BE2C (cell line): ENCODE measurements at regions not wholly inside any gene's neighbourhood (a gene's known extent, or its start where the extent isn't known, plus 50 kb on each side); places are given as distances from the start of the nearest gene placed in this dataset.
A peak's percentile ranks its signal among the peaks of the same experiment; 100 is the strongest.
"Not testable (repeated sequence)": the region's sequence is repeated elsewhere in the genome, so short reads cannot be mapped to it uniquely, and the experiment has no call there.

Experiments used
- DNase-seq: peaks from one replicate; pipeline ENCODE4 v3.0.0-alpha.2; 2020
- H3K27me3 ChIP-seq: fragments of 250-450 bp; sonication (Bioruptor Pico); 2 replicates; pipeline ENCODE4 v1.5.1; 2020; ENCODE audit warnings: mild to moderate bottlenecking
- H3K36me3 ChIP-seq: fragments of 250-450 bp; sonication (Bioruptor Pico); 2 replicates; pipeline ENCODE4 v1.5.1; 2020; ENCODE audit warnings: mild to moderate bottlenecking
- H3K4me1 ChIP-seq: fragments of 250-450 bp; sonication (Bioruptor Pico); 2 replicates; pipeline ENCODE4 v1.5.1; 2020
- H3K4me3 ChIP-seq: 2 replicates; pipeline ENCODE4 v1.5.1; 2011; ENCODE audit warnings: low read depth, low read length
- H3K9me3 ChIP-seq: fragments of 250-450 bp; sonication (Bioruptor Pico); 2 replicates; pipeline ENCODE4 v1.5.1; 2020
- TF ChIP-seq, protein P1 (sequence below): IDR thresholded peaks from 2 replicates; pipeline ENCODE4 v1.5.1; 2012; ENCODE audit warnings: mild to moderate bottlenecking, low read depth, low read length

DNA sequence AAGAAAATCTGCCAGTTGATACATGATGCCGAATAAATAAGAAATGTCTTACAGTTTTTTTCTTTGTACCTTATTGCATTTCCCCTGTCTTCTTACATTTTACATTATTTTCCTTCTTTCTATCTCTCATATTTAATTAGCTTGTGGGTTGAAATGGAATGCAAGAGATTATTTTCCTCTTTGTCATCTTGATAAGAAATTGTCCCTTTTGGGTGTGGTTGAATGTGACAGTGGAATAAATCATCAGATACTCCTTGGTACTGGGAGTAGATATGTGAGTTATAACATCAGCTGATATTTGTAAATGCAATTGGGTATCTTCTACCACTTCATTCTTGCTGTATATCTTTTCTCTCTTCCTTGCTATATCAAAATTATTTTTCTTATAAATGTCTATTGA lies 997.4 kb downstream of the RAPGEF2 start:
- no peak overlapping the region for H3K4me3 ChIP-seq
- no peaks in the 10 kb centered on the region for H3K4me1 ChIP-seq
- no peaks in the 10 kb centered on the region for H3K27me3 ChIP-seq
- no peaks in the 10 kb centered on the region for H3K9me3 ChIP-seq
- H3K36me3 ChIP-seq: no peaks in the 10 kb centered on the region
- TF ChIP-seq, protein P1, sequence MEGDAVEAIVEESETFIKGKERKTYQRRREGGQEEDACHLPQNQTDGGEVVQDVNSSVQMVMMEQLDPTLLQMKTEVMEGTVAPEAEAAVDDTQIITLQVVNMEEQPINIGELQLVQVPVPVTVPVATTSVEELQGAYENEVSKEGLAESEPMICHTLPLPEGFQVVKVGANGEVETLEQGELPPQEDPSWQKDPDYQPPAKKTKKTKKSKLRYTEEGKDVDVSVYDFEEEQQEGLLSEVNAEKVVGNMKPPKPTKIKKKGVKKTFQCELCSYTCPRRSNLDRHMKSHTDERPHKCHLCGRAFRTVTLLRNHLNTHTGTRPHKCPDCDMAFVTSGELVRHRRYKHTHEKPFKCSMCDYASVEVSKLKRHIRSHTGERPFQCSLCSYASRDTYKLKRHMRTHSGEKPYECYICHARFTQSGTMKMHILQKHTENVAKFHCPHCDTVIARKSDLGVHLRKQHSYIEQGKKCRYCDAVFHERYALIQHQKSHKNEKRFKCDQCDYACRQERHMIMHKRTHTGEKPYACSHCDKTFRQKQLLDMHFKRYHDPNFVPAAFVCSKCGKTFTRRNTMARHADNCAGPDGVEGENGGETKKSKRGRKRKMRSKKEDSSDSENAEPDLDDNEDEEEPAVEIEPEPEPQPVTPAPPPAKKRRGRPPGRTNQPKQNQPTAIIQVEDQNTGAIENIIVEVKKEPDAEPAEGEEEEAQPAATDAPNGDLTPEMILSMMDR: no peak
- no peak for DNase-seq

DNA sequence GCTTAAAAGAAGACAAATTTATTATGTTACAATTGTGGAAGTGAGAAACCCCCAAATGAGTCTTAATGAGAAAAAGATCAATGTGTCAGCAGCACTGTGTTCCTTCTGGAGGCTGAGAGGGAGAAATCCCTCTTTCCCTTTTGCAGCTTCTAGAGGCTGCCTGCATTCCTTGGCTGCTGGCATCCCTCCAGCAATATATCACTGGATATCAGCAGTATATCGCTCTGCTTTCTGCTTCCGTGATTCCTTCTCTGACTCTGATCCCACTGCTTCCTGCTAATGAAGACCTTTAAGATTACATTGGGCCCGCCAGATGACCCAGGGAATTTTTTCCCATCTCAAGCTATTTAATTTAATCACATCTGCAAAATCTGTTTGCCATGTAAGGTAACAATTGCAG lies 1008.0 kb downstream of the RAPGEF2 start:
- no peaks in the 10 kb centered on the region; the same call in 1 of the 2 replicates for H3K9me3 ChIP-seq
- DNase-seq: peak; percentile 63
- TF ChIP-seq, protein P1: no peak
- H3K36me3 ChIP-seq: no peaks in the 10 kb centered on the region
- no peaks in the 10 kb centered on the region for H3K4me1 ChIP-seq
- H3K27me3 ChIP-seq: no peaks in the 10 kb centered on the region
- H3K4me3 ChIP-seq: no peak overlapping the region

DNA sequence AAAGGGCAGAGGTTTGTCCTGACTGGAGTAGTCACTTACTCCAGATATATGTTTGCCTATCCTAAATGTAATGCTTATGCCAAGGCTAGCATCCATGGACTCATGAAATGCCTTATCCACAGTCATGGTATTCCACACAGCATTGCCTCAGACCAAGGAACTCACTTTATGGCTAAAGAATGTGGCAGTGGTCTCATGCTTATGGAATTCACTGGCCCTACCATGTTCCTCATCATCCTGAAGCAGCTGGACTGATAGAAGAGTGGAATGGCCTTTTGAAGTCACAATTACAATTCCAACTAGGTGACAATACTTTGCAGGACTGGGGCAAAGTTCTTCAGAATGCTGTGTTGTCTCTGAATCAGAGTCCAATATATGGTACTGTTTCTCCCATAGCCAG lies 1014.8 kb downstream of the RAPGEF2 start:
- no peaks in the 10 kb centered on the region for H3K36me3 ChIP-seq
- H3K27me3 ChIP-seq: no peaks in the 10 kb centered on the region
- TF ChIP-seq, protein P1: no peak
- no peaks in the 10 kb centered on the region for H3K4me1 ChIP-seq
- no peak for DNase-seq
- no peaks in the 10 kb centered on the region for H3K9me3 ChIP-seq
- no peak overlapping the region for H3K4me3 ChIP-seq

DNA sequence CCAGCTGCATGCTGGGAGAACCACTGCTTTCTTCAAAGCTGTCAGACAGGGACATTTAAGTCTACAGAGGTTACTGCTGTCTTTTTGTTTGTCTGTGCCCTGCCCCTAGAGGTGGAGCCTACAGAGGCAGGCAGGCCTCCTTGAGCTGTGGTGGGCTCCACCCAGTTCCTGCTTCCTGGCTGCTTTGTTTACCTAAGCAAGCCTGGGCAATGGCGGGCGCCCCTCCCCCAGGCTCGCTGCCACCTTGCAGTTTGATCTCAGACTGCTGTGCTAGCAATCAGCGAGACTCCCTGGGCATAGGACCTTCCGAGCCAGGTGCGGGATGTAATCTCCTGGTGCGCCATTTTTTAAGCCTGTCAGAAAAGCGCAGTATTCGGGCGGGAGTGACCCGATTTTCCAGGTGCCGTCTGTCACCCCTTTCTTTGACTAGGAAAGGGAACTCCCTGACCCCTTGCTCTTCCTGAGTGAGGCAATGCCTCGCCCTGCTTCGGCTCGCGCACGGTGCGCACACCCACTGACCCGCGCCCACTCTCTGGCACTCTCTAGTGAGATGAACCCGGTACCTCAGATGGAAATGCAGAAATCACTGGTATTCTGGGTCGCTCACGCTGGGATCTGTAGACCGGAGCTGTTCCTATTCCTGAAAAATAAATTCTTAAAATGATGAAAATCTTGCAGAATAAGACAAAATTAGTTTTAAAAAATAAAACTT lies 1022.9 kb downstream of the RAPGEF2 start:
- DNase-seq, H3K9me3 ChIP-seq, H3K27me3 ChIP-seq, H3K4me1 ChIP-seq, H3K36me3 ChIP-seq, H3K4me3 ChIP-seq: not testable (repeated sequence)

DNA sequence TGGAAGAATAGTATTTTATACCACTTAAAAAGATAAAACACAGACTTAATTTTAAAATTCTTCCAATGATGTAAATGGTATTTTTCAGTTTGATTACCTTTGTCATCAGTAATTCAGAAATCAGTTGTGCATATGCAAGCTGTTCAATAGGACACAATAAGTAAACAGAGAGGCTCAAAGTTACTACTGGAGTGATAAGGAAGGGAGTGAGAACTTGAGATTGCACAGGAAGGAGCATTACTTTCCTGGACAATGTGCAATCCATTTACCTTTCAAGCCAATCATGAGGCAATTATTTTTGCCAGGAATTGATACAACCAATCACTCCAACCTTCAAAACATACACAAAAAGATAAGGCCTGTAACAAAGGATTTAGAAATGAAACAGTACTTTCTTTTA lies 1024.3 kb downstream of the RAPGEF2 start:
- DNase-seq: no peak
- no peaks in the 10 kb centered on the region for H3K36me3 ChIP-seq
- TF ChIP-seq, protein P1: no peak
- H3K9me3 ChIP-seq: no peaks in the 10 kb centered on the region
- H3K4me3 ChIP-seq: no peak overlapping the region
- peaks cover 7% of the 10 kb centered on the region; the same call in 1 of the 2 replicates for H3K4me1 ChIP-seq
- no peaks in the 10 kb centered on the region for H3K27me3 ChIP-seq

DNA sequence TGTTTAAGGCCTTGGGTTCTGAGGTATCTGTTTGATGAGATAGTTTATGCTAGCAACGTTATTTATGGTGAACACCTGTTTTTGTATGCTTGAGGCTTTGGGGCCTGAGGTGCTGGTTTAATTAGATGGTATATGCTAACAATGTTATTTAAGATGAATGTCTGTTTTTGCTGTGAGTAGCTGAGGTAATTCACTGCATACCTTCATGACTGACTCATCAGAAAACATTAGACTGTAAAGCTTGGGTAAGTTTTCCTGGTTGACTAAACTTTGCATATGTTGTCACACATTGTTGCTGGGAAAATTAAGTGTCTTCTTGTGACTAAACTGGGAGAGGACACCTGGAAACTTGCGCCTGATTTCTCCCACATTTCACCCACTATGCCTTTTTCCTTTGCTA lies 1026.6 kb downstream of the RAPGEF2 start:
- TF ChIP-seq, protein P1: no peak
- DNase-seq: no peak
- Histone ChIP-seq H3K4me1 (peaks cover 7% of the 10 kb centered on the region; the same call in 1 of the 2 replicates), H3K36me3 (no peaks in the 10 kb centered on the region), H3K4me3 (no peak overlapping the region), H3K9me3 (no peaks in the 10 kb centered on the region), H3K27me3 (no peaks in the 10 kb centered on the region)
